Body of pancreas (tissue), 4 donors: ENCODE measurements at regions not wholly inside any gene's neighbourhood (a gene's known extent, or its start where the extent isn't known, plus 50 kb on each side); places are given as distances from the start of the nearest gene placed in this dataset.

Experiments
- CTCF ChIP-seq, 7 experiments: fragments of 450-650 bp in 4 of 7; fragments of 200-600 bp in 3 of 7; sonication (generic) in 3 of 7; IDR thresholded peaks; one replicate each; pipeline ENCODE4 v1.5.1; 2016 to 2019; ENCODE audit warnings: antibody characterized with exemption in 7 of 7
- POLR2A ChIP-seq, 3 donors: fragments of 450-650 bp; IDR thresholded peaks; one replicate each; pipeline ENCODE4 v1.6.1; 2016; ENCODE audit warnings: antibody characterized with exemption in 3 of 3, mild to moderate bottlenecking in 2 of 3

- TF ChIP-seq CTCF (IDR thresholded peaks at IDR 0.05) (no peak), POLR2A (IDR thresholded peaks at IDR 0.05) (no peak)
These were observed 160.2 kb downstream of the MRPL14 start for GRCh38 chr6:43966853-43967718.
